ENCODE measurements at regions not wholly inside any gene's neighbourhood (a gene's known extent, or its start where the extent isn't known, plus 50 kb on each side); places are given as distances from the start of the nearest gene placed in this dataset.

DNA sequence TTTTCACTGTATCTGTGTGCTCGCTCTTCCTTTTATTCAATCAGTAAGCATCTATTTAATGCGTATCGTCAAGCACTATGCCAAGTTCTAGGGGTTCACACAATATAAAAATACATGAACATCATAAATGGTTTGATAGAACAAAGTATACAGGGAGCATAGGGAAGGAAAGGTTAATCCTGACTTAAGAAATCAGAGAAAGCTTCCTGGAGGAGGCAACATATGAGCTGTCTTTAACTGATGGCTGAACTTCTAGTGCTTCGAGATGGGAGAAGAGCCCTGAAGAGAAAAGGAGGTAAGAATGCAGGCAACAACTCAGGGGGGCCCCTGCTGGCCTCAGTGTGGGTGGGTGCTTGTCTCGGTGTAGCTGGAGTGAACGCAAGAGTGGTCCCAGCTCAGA lies 63.6 kb upstream of the GALNT2 start:
- no peak for DNase-seq (ENCODE audit: low spot score)

DNA sequence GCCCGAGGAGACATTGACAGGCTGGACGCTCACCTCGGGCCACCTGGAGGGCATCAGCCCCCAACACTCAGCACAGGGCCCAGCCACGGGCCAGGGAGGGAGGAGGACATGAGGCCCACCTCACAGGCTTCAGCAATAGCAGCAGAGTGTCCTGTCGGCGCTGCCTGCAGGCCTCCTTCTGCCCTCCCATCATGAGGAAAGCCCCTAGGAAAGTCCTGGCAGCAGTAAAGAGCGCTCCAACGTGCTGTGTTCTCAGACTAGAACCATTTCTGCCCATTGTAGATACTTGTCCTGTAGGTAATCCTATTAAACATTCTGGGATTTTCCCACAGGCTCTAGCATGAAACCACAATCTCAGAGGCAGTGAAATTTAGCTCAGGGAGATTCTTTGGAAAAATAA lies 62.0 kb upstream of the GALNT2 start:
- DNase-seq (ENCODE audit: low spot score), result no peak

GRCh38 chr1:230008721-230009120 lies 58.3 kb upstream of the GALNT2 start:
- no peak for DNase-seq (ENCODE audit: low spot score)

DNA sequence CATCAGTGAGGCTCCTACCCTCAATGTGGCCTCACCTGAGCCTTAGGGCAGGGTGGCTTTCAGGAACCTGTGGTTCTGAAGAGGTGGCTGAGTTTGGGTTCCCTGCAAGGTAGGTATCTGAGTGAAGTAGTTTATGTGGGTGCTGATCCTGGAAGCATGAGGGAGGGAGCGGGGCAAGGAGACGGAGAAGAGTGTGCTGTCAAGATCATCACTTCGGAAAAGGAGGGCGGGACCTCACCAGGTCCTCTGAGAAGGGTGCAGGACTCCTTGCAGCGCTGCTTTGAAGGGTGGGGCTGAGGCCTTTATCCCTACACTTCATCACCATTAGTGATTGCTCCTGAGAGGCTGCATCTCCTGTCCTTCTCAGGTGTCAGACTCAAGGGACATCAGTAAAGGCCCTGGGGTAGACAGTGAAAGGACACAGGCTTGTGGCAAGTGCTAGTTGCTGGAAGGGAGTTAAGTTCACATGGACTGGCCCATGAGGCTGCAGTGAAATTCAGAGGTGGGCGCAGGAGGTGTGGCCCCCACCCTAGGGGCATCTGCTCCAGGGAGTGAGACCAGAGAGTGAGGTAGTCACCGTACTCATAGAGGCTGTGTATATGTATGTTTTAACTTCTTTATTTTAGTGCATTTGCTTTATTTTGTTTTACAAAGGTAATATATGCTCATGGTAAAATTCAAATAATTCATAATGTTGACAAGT lies 57.3 kb upstream of the GALNT2 start:
- DNase-seq (ENCODE audit: low spot score), result no peak

GRCh38 chr1:230010603-230011332 lies 56.3 kb upstream of the GALNT2 start:
- no peak for DNase-seq (ENCODE audit: low spot score)

DNA sequence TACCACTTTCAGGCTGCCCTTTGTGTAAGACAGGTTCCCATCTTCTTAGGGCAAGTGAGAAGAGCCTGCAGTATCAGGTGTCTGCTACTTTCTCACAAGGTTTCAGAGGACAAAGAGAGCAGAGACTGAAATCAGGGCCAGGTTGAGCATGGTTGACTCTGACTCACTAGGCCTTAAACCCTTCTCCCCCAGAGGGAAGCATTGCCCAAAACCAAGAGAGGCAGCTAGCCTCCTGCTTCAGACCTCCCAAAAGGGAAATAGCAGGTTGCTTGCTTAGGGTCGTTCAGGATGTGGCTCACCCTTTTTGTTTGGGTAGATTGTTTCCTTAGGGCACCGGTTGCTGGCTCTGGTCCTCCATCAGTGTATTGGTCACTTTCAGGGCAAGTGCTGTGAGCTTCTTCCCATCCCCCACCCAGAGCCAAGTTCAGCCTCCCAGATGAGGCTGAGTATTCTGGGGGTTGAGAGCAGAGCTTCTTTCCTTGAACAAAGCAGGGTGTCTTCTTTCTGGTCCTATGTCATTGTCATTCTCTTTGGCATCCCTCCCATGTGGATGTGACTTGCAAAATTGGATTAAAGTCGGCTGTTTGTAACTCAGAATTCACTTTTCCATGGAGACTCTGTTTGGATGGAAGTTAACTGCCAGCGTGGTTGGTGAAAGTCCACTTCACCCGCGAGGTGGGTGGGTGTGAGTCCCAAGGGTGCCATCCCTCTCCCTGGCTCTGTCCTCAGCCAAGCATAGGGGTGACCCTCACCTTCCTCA lies 55.5 kb upstream of the GALNT2 start:
- DNase-seq (ENCODE audit: low spot score), result no peak

GRCh38 chr1:230012093-230012393 lies 55.0 kb upstream of the GALNT2 start:
- DNase-seq (ENCODE audit: low spot score), result no peak

GRCh38 chr1:230012741-230013140 lies 54.3 kb upstream of the GALNT2 start:
- DNase-seq (ENCODE audit: low spot score), result no peak

GRCh38 chr1:230016159-230016558 lies 50.9 kb upstream of the GALNT2 start:
- no peak for DNase-seq (ENCODE audit: low spot score)

Measured in hepatic stellate cell (primary cell).